HL-60 (cell line): ENCODE measurements at regions not wholly inside any gene's neighbourhood (a gene's known extent, or its start where the extent isn't known, plus 50 kb on each side); places are given as distances from the start of the nearest gene placed in this dataset.

Experiments
- SPI1 ChIP-seq: IDR thresholded peaks from 2 replicates; pipeline ENCODE4 v1.6.1; 2012; ENCODE audit warnings: low read depth, mild to moderate bottlenecking, borderline replicate concordance
- TF ChIP-seq, protein P1 (sequence below): IDR thresholded peaks from one replicate; pipeline ENCODE4 v1.5.1; 2011; ENCODE audit warnings: low read length, control low read depth, inconsistent platforms; ENCODE audit not compliant: insufficient read depth

GRCh38 chr17:52762794-52763167 lies 604.3 kb upstream of the CA10 start:
- TF ChIP-seq, protein P1, sequence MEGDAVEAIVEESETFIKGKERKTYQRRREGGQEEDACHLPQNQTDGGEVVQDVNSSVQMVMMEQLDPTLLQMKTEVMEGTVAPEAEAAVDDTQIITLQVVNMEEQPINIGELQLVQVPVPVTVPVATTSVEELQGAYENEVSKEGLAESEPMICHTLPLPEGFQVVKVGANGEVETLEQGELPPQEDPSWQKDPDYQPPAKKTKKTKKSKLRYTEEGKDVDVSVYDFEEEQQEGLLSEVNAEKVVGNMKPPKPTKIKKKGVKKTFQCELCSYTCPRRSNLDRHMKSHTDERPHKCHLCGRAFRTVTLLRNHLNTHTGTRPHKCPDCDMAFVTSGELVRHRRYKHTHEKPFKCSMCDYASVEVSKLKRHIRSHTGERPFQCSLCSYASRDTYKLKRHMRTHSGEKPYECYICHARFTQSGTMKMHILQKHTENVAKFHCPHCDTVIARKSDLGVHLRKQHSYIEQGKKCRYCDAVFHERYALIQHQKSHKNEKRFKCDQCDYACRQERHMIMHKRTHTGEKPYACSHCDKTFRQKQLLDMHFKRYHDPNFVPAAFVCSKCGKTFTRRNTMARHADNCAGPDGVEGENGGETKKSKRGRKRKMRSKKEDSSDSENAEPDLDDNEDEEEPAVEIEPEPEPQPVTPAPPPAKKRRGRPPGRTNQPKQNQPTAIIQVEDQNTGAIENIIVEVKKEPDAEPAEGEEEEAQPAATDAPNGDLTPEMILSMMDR, result no peak
- no peak for TF ChIP-seq SPI1
